GM12875 (cell line): ENCODE measurements at regions not wholly inside any gene's neighbourhood (a gene's known extent, or its start where the extent isn't known, plus 50 kb on each side); places are given as distances from the start of the nearest gene placed in this dataset.
A peak's percentile ranks its signal among the peaks of the same experiment; 100 is the strongest.

ENCODE experiments used
- H3K4me3 ChIP-seq: one replicate; pipeline ENCODE4 v1.5.1; 2011; ENCODE audit warnings: low read depth, low read length, control low read depth
- TF ChIP-seq, protein P1 (sequence below): IDR thresholded peaks from 2 replicates; pipeline ENCODE4 v1.5.1; 2011; ENCODE audit warnings: low read depth, mild to moderate bottlenecking, control low read depth, inconsistent platforms, low read length, moderate library complexity, borderline replicate concordance; ENCODE audit not compliant: insufficient read depth

DNA sequence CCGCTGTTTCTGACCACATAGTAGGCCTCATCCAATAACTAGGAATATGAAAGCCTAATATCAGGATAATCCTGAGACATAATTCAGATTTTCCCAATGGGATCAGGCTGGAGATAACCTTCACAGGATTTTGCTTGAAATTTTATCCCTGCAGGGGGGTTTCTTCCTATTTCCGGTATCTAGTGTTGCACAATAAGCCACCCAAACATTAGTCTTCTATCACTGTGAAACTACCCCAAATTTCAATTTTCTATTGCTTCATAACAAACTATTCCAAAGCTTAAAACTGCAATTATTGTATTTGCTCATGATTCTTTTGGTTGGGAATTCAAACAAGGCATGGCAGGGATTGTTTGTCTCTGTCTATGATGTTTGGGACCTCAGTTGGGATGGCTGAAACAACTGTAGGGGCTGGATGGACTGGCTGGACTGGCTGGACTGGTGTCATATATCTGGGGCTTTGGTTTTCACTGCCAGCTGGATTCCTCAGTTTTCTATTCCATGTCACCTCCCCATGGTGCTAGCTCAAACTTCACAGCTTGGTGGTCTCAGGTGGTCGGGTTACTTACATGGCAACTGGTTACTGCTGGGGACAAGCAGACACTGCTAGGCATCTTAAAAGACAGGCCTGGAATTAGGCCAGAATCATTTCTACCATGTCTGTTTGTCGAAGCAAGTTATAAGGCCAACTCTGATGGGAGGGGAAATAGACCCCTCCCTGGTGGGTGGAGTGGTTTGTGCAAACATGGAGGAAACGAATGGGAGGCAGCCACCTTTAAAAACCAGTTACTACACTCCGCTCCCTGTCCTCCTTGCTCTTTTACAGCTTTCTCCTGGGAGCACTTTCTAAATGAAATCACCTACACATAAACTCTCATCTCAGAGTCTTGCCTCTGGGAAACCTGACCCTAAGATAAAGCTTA, 88.2 kb upstream of the STT3B start:
- TF ChIP-seq, protein P1, sequence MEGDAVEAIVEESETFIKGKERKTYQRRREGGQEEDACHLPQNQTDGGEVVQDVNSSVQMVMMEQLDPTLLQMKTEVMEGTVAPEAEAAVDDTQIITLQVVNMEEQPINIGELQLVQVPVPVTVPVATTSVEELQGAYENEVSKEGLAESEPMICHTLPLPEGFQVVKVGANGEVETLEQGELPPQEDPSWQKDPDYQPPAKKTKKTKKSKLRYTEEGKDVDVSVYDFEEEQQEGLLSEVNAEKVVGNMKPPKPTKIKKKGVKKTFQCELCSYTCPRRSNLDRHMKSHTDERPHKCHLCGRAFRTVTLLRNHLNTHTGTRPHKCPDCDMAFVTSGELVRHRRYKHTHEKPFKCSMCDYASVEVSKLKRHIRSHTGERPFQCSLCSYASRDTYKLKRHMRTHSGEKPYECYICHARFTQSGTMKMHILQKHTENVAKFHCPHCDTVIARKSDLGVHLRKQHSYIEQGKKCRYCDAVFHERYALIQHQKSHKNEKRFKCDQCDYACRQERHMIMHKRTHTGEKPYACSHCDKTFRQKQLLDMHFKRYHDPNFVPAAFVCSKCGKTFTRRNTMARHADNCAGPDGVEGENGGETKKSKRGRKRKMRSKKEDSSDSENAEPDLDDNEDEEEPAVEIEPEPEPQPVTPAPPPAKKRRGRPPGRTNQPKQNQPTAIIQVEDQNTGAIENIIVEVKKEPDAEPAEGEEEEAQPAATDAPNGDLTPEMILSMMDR, result no peak
- no peak overlapping the region for H3K4me3 ChIP-seq

DNA sequence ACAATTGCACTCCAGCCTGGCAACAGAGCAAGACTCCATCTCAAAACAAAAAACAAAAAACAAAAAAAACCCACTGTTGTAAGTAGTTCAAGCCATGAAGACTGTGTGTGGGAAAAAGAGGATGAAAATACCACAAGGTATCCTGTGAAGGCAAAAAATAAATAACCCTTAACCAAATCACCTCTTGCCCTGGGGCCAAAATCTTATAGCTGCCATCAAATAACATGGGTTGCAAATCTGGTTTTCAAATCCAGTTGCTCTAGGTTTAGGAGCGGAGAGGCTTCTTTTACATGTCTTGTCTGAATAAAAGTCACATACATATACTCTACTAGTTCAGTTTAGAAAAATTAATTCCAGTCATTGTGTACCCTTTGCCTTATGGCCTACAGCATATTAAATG, 87.0 kb upstream of the STT3B start:
- TF ChIP-seq, protein P1, result no peak
- H3K4me3 ChIP-seq, result no peak overlapping the region

DNA sequence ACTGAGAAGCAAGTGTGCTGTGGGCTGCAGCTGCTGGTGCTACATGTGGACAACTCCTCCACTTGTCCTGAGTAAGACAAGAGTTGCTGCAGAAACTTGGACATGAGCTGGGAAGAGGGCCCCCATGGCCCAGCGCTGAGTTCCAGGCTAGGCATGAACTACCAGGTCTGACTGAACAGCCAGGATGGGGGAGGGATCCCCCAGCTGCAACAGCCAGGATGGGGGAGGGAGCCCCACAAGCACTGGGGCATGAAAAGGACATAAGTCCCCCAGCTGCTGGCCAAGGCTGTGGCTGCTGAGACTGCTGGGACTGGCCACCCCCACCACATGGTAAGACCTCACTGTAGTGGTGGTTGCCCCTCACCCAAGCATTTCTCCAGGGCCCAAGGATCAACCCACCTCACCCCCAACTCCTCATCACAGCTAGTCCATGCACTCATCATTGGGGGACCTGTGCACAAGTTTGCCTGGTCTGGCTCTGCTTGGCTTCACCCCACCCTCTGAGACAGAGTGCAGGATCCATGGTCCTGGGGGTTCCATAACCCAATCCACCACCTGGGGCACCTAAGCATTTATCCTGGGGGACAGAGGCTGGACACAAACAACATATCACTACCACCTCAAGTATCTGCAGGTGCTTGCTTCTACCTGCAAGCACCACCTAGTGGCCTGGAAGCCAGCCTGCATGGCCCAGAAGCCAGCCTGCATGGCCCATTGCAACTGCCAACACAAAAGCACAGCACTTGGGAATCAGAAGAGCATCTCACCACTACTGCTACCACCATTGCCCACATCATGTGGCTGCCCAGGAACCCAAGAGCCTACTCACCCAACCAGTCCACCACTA, 84.5 kb upstream of the STT3B start:
- TF ChIP-seq, protein P1, result peak; percentile 84
- H3K4me3 ChIP-seq, result no peak overlapping the region

DNA sequence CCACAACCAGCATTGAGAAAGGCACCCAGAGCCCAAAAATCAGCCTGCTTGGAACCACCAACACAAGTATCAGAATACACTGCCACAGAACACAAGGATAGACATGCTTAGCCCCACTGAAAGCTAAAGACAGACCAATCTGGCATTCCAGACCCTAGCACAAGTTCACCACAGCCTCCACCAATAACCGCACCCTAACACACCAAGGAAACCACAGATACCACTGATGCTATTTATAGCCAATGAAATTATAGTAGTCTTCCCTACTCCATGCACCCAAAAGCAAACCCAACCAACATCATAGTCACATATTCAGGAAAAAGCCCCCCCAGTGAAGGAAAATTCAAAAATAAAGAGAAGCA, 83.9 kb upstream of the STT3B start:
- TF ChIP-seq, protein P1, result no peak
- H3K4me3 ChIP-seq, result no peak overlapping the region

DNA sequence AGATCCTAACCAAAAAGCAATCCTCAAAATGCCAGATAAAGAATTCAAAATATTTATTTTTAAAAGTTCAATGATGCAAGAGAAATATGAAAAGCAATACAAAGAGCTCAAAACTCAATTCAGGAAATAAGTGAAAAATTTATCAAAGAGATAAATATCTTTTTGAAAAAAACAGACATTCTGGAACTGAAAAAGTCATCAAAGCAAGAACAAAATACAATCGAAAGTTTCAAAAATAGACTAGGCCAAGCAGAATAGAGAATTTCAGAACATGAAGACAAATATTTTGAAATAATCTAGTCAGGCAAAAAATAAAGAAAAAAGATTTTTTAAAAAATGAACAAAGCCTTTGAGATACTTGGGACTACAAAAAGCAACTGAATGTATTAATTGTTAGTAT, 83.4 kb upstream of the STT3B start:
- TF ChIP-seq, protein P1, result no peak
- no peak overlapping the region for H3K4me3 ChIP-seq

DNA sequence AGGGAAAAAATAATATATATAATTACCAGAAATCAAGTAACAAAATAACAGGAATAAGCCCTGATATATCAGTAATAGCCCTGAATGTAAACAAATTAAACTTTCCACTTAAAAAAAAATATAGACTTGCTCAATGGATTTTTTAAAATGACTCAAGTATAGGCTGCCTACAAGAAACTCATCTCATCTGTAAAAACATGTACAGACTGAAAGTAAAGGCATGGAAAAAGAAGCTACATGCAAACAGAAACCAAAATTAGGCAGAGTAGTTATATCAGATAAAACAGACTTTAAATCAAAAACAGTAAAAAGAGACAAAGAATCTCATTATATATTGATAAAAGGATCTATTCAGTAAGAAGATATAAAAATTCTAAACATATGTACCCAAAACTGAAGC, 82.4 kb upstream of the STT3B start:
- TF ChIP-seq, protein P1, result no peak

More for the DNA sequence above, 82.4 kb upstream of the STT3B start:
- H3K4me3 ChIP-seq, result no peak overlapping the region
